HG03025 (cell line): ENCODE measurements at regions not wholly inside any gene's neighbourhood (a gene's known extent, or its start where the extent isn't known, plus 50 kb on each side); places are given as distances from the start of the nearest gene placed in this dataset.
"Not testable (repeated sequence)": the region's sequence is repeated elsewhere in the genome, so short reads cannot be mapped to it uniquely, and the experiment has no call there.

Source experiments
- ATAC-seq: cut with Tn5 transposase; IDR thresholded peaks from one replicate; pipeline ENCODE4 v1.9.1; 2021; ENCODE audit warnings: mild to moderate bottlenecking, moderate library complexity; ENCODE audit not compliant: unreplicated experiment, low FRiP score

DNA sequence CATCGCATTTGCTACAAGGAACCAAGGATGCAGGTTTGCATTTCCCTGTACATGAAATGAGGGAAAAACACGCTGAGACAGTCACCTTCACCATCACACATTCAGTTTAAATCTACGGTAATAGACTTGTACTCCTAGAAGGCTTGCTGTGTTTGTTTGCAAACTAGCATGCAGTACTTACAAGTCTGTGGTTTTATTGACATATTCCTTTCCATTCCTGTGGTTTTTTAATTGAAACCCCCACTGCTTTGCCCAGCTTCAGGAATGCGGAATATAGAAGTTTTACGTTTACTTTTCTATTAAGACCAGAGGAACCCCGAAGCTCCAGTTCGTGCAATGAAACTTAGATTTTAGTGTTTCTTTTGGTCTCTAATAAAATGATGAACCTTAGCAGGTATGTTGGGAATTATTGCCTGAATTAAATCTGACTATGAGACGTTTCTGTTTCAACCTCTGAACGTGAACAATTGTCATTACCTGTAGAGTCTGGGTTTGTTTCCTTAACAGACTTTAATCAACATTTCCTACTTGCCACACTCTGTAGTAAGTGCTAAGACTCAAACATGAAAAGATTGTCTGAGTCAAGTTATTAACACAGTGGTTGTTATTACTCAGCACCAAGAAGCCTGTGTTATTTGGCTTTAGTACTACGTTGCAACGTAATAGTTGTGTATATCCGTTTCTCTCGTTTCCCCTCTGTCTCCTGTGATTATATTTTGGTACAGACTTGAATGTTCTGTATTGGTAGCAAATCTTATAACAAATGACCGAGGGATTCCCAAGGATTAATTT, 793.3 kb upstream of the GOT2 start:
- no peak for ATAC-seq

DNA sequence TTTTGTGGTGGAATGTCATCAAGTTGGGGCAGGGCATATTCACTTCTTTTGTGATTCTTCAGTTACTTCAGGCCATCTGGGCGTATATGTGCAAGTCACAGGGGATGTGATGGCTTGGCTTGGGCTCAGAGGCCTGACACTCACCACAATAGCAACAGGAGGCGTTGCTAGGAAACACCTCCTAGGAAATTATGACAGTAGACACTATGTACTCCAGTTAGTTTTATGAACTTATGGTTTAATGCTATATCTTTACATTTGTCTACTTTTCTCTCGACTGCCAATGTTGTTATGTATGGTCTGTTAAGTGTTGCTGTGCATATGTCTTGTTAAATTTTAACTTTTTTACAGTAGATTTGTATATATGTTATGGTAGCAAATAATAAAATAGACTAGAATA, 788.7 kb upstream of the GOT2 start:
- ATAC-seq = no peak

DNA sequence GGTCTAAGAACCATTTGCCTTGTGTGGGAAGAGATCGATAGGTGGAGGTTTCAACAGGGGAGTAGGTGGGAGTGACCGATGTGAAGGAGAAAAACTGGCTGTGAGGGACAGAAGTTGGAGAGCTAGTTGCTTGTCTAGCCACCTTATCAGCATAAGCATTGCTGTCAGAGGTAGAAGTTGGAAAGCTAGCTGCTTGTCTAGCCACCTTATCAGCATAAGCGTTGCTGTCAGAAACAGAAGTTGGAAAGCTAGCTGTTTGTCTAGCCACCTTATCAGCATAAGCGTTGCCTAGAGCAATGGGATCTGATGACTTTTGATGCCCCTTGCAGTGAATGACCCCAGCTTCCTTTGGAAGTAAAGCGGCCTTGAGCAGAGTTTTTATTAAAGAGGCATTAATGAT, 784.6 kb upstream of the GOT2 start:
- ATAC-seq = not testable (repeated sequence)

DNA sequence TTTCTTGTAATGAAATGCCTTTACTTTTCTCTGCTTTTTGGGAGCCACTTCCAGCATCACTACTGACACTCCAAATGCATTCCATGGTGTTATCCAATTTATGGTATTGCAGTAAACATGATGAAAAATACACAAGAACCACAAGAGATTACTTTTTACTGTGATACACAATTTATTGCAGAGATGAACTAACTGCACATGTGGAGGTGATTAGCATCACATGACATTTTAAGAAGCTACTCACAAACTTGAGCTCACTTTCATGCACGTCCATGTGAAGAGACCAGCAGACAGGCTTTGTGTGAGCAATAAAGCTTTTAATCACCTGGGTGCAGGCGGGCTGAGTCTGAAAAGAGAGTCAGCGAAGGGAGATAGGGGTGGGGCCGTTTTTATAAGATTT, 780.5 kb upstream of the GOT2 start:
- ATAC-seq = no peak

DNA sequence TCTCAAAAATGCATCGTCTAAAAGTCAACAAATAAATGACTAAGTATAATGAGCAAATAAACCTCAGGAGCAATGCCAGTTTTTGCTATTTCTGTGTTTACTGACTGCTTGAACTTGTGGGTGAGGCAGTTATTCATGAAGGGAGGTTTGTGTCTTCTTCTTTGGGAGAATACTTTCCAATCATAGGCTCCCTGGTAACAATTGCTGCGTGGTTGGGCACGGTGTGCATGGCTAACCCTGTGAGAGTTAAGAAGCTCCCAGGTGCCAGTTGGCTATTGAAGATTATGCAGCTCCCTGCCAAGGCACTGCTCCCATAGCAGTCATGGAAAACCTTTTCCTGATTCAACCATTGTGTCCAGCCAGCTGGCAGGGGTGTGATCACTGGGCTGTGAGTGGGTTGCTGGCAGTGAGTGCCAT, 775.9 kb upstream of the GOT2 start:
- no peak for ATAC-seq

DNA sequence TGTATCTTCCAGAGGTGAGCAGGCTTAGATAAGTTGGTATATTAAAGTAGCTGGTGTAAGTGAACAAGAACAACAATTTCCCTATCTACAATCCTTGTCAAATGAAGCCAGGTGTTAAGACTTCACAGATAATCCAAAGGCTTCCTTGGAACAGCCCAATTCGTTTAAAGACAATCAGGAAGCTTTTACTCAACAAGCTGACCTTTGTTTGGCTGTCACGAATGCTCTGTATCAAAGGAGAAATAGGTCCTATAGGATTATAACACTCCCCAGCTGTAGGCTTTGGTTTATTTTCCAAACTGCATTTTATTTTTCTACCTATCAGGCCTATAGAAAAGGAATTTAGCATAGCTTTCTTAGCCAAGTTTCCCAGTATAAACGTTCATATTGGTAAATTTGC, 766.5 kb upstream of the GOT2 start:
- no peak for ATAC-seq

DNA sequence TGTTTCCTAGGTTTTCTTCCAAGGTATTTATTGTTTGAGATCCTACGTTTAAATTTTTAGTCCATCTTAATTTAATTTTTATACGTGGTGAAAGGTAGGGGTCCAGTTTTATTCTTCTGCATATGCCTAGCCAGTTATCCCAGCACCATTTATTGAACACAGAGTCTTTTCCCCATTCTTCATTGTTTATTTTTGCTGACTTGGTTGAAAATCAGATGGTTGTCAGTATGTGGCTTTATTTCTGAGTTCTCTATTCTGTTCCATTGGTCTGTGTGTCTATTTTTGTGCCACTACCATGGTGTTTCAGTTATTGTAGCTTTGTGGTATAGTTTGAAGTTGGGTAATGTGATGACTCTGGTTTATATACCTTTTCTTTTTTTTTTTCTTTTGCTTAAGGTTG, 753.0 kb upstream of the GOT2 start:
- ATAC-seq = no peak

DNA sequence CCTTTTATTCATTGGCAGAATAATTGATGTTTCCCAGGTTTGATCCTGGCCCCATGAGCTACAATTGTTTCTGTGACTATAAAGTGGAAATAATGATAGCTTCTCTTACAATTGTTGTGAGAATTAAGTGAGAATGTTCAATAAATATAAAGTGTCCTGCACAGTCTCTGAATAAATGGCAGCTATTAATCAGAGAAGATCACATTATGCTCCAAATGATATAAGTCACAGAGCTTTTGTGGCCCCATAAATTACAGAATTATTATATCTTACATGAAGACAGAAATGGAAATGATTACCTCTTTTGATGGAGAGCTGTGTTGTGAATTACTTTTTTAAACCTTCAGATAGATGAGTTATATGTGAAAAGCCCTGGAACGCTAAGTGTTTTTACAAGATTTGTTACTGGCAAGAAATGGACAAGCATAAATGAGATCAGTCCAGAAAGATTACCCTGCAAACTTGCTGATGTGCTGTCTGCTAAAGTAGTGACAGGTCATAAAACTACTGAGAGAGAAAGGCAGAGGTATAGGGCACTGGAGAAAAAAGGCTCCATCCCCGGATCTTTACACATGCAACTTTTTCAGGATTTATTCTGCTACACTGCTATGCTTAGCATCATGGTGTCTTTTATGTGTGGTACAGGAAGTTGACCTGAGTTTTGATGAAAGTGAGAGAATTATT, 750.9 kb upstream of the GOT2 start:
- ATAC-seq = no peak

DNA sequence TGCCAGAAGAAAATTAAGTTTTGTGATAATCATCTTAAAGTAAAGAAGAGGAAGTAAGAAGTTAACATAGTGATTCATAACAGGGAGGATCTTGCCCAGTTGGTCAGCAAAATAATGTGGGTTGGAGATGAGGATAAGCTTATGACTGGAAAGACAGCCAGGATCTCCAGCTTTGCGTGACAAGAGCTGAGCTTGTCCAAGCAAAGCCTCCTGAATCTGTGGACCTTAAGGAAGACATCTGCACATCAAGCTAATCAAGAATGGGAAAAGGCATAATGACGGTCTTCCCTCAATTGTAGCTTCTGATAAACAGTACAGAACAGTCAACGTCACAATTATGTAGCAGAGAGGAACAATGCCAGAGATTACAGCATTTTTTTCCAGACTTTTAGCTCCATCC, 744.7 kb upstream of the GOT2 start:
- no peak for ATAC-seq

DNA sequence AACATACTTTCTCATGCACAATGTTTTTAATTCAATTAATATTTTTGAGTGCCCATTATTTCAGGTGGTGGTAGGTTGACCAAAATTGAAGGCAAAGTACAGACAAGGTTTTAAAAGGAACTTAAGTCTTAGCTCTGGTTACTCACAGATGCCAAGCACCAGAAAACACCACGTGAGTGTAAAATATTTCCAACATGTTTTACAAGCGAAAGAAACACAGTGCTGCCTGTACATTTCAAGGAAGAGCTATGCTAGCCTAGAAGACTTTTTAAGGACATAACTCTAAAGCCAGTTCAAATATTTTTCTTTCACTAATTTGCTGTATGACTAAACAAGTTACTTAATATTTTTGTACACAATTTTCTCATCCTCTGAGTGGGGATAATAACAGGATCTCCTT, 736.4 kb upstream of the GOT2 start:
- ATAC-seq = no peak

DNA sequence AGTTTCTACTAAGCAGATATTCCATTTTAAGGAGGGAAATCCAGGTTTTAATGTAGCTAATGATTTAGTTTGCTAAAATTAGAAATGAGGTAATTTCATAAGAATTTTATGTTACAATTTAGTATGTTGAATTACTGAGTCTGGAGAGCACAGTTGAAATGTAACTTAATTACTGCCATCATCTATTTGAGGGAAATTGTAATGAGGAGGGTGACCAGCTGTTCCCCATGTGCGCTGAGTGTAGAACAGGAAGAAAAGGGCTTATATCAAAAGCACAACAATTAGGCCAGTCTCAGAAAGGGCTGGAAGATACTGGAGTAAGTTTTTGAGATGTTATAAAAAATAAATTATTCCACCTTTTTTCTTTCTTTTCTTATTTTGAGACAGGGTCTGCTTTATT, 735.1 kb upstream of the GOT2 start:
- no peak for ATAC-seq

DNA sequence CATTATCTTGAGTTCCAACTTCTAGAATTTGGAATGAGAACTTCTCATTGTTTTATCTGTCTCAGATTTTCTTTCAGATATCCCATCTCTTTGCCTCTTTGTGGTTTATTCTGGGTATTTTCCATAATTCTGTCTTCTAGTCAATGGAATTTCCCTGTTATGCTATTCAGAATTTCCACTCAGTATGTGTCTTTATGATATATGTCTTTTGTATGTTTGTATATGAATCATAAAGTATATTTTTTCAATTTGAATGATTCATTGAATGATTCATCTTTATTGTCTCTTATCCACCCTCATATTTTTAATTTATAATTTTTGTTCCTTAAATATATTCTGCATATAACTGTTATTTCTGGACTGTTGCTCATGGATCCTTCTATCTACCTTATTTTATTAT, 729.7 kb upstream of the GOT2 start:
- ATAC-seq = no peak

DNA sequence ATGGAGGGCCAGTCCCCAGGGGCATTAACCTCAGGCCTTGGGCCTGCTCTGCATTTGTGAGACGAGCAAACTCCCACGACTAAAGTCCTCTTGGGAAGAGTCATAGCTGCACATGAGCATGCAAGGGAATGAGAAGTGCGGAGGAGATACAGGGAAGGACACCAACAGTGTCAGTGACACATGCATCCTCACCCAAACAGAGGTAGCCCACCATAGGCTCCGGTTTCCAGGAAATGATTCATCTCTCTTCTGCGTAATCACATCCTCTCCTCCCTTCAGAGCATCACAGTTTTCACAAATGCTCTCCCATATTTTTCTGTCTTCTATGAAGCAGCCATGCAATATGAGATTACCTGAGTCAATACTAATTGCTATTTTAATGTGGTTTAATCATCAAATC, 725.7 kb upstream of the GOT2 start:
- no peak for ATAC-seq

DNA sequence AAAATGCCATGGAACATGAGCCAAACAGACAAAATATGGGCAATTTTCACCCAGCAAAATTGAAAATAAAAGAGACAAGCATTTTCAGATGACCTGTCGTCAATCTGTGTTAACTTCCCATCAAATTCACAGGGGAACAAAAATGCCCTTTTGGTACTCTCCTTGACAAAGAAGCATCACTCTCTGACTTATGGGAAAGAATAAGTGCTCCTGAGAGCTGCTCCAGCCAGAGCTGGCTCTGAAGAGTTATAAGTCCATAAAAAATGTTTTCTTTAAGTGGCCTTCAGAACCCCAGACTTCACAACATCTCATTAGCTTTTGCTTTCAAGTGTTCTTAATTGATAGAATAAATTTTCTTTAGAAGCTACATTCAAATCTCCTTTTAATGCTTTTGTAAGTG, 721.4 kb upstream of the GOT2 start:
- ATAC-seq = no peak

DNA sequence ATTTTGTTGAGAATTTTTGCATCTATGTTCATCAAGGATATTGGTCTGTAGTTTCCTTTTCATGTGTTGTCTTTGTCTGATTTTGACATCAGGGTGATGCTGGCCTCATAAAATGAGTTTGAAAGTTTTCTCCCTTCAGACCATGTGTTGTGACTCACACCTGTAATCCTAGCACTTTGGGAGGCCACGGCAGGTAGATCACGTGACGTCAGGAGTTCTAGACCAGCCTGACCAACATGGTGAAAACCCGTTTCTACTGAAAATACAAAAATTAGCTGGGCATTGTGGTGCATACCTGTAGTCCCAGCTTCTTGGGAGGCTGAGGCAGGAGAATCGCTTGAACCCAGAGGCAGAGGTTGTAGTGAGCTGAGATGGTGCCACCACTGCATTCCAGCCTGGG, 716.4 kb upstream of the GOT2 start:
- ATAC-seq = not testable (repeated sequence)

DNA sequence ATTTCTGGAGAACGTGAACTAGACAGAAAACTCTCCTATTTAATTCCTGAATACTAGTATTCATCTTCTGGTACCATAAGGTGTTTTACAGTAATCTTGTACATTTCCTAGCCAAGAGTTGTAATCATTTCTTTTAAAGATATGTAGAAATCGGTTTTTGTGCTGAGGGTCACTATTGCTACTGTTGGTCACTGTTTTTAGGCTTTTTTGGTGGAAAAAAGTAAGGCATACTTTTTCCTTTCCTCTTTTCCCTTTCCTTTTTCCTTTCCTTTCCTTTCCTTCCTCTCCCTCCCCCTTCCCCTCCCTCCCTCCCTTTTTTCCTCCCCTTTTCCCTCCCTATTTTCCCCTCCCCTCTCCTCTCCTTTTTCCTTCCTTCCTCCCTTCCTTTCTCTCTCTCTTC, 706.4 kb upstream of the GOT2 start:
- no peak for ATAC-seq

DNA sequence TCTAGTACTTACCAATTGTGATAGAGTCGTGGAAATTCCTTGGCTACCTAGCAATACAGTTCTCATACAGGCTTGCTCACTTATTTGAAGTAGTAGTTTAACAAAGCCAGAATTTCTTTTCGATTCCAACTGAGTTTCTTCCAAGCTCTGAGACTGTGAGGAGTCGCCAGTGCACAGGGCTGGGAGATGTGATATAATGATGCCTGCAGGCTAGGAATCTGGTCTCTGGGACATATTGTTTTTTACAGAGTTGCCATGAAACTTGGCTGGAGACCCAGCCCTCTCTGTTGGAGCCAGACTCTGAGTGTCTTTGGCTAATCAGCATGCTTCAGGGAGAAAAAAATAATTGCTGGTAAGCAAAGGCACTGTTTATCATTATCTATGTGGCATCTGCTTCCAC, 698.8 kb upstream of the GOT2 start:
- no peak for ATAC-seq

DNA sequence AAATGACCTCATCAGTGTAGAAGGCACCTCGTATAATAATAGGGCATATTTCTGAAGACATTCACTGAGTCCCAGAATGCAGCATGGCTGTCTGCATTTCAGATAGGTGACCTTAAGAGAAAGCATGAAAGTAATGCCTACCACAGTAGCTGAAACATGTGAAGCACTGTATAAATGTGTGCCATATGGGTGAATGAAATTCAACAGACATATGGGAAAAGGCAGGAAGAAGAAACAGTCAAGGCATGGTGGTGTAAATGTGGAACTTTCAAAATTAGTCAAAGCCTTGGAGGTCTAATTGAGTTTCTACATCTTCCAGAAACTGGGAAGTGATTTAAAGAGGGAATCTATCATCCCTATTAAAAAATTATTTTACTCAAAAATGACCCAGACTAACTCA, 698.2 kb upstream of the GOT2 start:
- no peak for ATAC-seq

DNA sequence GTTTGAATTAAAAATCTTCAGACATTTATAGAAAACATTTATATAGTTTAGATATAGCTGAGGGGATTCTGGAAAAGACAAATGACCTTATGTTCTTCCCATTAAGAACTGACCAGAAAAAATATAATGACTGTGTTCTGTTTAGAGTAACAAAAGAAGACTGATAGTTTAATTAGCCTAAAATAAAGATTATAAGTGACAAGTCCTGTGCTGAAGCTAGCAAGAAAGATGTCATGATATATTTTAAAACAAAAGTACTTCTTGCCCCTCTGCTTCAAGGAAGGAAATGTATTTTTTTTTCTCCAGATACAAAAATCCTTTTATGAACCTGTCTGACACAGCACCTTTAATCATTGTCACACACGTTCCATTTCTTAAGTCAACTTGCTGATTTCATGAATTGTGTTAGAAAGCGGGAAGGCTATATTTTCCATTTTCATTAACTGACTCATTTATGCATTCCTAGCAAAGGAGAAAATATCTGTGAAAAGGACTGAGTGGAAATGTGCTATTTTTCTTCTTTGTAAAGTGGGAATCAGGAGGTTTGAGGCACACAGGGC, 690.7 kb upstream of the GOT2 start:
- ATAC-seq = no peak

DNA sequence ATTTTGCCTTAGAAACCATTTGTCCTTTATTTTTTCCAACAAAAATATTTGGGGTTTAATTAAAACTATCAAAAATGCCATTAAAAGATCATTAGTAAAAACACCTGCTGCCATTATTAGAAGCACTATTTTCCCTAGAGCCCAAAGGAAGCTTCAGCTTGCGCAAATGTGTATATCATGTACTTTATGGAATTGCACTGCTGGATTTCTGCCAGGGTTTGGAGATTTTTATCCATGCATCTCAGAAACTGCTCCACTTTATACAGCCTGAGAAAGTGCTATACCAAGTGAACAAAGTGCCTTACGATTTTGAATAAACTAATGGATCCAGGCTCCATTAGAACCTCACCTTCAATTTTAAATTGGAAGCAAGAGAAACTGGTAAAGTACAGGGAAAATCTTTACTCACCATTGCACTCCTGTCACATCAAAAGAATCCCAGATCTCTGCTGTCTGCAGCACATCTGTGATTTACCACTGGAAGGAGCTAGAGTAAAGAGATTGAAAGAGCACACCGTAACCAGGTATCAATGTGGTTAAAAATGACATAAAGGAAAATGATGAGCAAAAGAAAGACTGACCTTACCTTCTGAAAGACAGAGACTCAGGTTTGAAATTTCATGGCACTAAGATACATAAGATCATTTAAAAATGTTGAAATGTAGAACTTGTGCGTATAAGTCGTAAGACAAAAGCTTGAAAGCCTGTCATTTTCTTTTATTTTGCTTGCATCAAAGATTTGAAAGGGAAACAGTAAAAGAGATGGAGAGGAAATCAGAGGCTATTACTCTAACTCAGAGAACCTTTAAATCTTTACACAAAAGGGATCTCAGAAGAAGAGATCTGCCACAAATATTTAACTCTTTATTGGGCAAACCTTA, 678.1 kb upstream of the GOT2 start:
- ATAC-seq = no peak

DNA sequence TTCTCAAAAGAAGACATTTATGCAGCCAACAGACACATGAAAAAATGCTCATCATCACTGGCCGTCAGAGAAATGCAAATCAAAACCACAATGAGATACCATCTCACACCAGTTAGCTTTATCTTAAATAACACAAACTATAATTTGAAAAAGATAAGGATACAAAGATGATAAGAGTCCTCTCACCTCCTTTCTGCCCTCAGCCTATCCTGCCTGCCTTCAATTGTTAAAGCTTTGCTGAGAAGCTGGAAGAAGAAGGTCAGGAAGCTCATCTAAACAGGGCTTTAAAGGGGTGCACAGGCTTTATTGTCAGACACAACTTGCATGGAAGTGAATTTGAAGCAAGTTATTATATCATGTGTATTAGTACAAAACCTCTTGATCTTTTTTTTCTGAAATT, 676.3 kb upstream of the GOT2 start:
- no peak for ATAC-seq
